ENCODE measurements at regions not wholly inside any gene's neighbourhood (a gene's known extent, or its start where the extent isn't known, plus 50 kb on each side); places are given as distances from the start of the nearest gene placed in this dataset.

- no peak overlapping the region for H2AFZ ChIP-seq
- no peak overlapping the region for H3K27ac ChIP-seq (ENCODE audit: low read depth)
- no peak overlapping the region for H3K4me3 Mint-ChIP-seq
- no peaks in the 10 kb centered on the region; the same call in 1 of the 3 replicates for H3K36me3 Mint-ChIP-seq (ENCODE audit: low read depth)
- no peak for TF ChIP-seq CTCF (conservative IDR thresholded peaks at IDR 0.05; ENCODE audit: low read depth in 2 of 2)
- TF ChIP-seq ZNF331 (CRISPR knock-in tag; IDR thresholded peaks at IDR 0.05; ENCODE audit: low read depth), result no peak
- no peak for TF ChIP-seq ZNF462 (CRISPR knock-in tag; IDR thresholded peaks at IDR 0.05)
- no peak for TF ChIP-seq CREB1 (CRISPR knock-in tag; IDR thresholded peaks at IDR 0.05; ENCODE audit: low read depth)
- TF ChIP-seq JUNB (IDR thresholded peaks at IDR 0.05; ENCODE audit: unreplicated experiment), result no peak
- TF ChIP-seq STAT1 (IDR thresholded peaks at IDR 0.05; ENCODE audit: unreplicated experiment), result no peak
- no peak for TF ChIP-seq REST (IDR thresholded peaks at IDR 0.05; ENCODE audit: unreplicated experiment)
- TF ChIP-seq POLR2AphosphoS5 (IDR thresholded peaks at IDR 0.05; ENCODE audit: low read depth), result no peak
- no peak for TF ChIP-seq EZH2 (IDR thresholded peaks at IDR 0.05; ENCODE audit: low read depth, unreplicated experiment)
- no peak for DNase-seq (ENCODE audit: low spot score)
- no peak overlapping the region for H3K4me3 ChIP-seq
- peaks cover 12% of the 10 kb centered on the region for H3K27me3 Mint-ChIP-seq (ENCODE audit: insufficient read depth, low read depth, poor library complexity)
- H3K4me1 ChIP-seq (ENCODE audit: insufficient read depth), result no peaks in the 10 kb centered on the region
- no peak overlapping the region for H3K27ac Mint-ChIP-seq
- no peak overlapping the region for H3K4me2 ChIP-seq
- H3K79me2 ChIP-seq (replicated peaks; ENCODE audit: insufficient read depth), result no peaks in the 10 kb centered on the region
- ATAC-seq, result no peak
- no peaks in the 10 kb centered on the region for H3K9me2 ChIP-seq (ENCODE audit: insufficient read depth)
- no peaks in the 10 kb centered on the region for H3K9me3 Mint-ChIP-seq
- peaks cover 12% of the 10 kb centered on the region for H3K4me1 Mint-ChIP-seq
- H3K27me3 ChIP-seq (ENCODE audit: insufficient read depth), result no peaks in the 10 kb centered on the region
- no peaks in the 10 kb centered on the region for H3K36me3 ChIP-seq (ENCODE audit: insufficient read depth)
- no peaks in the 10 kb centered on the region for H3F3A ChIP-seq (replicated peaks; ENCODE audit: low read depth)
- H4K20me1 ChIP-seq (replicated peaks; ENCODE audit: insufficient read depth), result no peaks in the 10 kb centered on the region
Observed at GRCh38 chr11:70846781-70847655, 405.4 kb downstream of the SHANK2 start.

Measured in GM23338 (cell line).